Retinal pigment epithelial cell (primary cell): ENCODE measurements at regions not wholly inside any gene's neighbourhood (a gene's known extent, or its start where the extent isn't known, plus 50 kb on each side); places are given as distances from the start of the nearest gene placed in this dataset.

Source experiments
- DNase-seq: peaks from one replicate; pipeline ENCODE4 v3.0.0-alpha.2; 2010; ENCODE audit warnings: low read depth
- H3K4me3 ChIP-seq: 2 replicates; pipeline ENCODE4 v1.5.1; 2011; ENCODE audit warnings: mild to moderate bottlenecking, low read length, control low read depth, moderate library complexity
- CTCF ChIP-seq: conservative IDR thresholded peaks from 2 replicates; pipeline ENCODE4 v1.5.1; 2011; ENCODE audit warnings: low read depth, low read length, control low read depth, inconsistent platforms

- TF ChIP-seq CTCF: no peak
- H3K4me3 ChIP-seq: no peak overlapping the region
- no peak for DNase-seq
These were observed 198.1 kb downstream of the C9orf50 start for GRCh38 chr9:129422843-129423192.

DNA sequence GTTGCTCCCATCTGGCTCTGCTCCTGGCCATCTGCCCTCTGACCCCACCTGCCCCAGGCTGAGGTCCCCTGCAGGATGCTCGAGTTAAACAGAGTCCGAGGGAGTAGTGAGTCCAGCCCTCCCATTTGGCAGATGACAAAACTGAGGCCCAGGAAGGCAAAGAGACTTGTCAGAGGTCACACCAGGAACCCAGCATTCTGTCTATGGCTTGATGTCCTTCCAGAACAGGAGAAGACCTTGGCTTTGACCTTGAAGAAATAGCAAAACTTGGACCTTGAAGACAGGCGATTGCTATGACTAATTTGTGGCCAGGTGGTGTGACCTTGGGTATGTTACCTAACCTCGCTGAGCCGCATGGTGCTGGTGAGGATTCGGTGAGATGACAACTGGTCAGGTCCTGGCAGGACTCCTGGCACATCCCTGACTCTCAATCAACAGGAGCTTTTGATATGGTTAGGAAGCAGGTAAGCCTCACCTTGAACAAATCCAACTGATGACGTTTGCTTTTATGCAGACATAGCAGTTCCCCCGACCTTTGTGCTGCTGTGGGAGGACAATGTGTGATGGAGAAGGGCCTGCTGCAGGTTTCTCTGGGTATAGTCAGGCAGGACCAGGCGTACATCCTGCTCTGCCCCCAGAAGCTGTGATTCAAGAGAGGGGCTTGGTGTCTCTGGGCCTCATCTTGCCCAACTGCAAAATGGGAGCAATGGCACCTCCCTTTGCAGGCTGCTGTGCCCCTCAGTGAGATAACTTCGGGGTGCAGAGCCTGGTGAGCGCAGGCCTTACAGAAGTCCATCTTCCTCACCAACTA is 198.7 kb downstream of the C9orf50 start:
- no peak for DNase-seq
- TF ChIP-seq CTCF: no peak

GRCh38 chr9:129421371-129421770 is 199.5 kb downstream of the C9orf50 start:
- no peak overlapping the region for H3K4me3 ChIP-seq
- no peak for TF ChIP-seq CTCF
- DNase-seq: no peak

More for the DNA sequence above, 198.7 kb downstream of the C9orf50 start:
- H3K4me3 ChIP-seq: no peak overlapping the region

DNA sequence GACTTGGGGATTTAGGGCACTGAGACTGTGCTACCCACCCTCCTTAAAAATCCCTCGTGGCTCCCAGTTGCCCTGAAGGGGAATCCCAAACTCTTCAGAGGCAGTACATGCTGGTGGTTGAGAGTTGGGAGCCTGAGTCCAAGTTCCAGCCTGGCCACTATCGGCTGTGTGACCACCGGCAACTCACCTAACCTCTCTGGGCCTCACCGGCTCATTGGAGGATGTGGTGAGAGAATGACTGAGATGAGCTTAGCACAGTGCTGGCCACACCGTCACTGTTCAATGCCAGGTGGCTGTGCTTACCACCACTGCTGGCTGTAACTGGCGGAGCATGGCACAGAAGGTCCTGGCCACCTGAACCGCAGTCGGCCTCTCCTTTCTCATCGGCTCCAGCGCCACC is 200.2 kb downstream of the C9orf50 start:
- no peak overlapping the region for H3K4me3 ChIP-seq
- TF ChIP-seq CTCF: no peak
- DNase-seq: no peak

DNA sequence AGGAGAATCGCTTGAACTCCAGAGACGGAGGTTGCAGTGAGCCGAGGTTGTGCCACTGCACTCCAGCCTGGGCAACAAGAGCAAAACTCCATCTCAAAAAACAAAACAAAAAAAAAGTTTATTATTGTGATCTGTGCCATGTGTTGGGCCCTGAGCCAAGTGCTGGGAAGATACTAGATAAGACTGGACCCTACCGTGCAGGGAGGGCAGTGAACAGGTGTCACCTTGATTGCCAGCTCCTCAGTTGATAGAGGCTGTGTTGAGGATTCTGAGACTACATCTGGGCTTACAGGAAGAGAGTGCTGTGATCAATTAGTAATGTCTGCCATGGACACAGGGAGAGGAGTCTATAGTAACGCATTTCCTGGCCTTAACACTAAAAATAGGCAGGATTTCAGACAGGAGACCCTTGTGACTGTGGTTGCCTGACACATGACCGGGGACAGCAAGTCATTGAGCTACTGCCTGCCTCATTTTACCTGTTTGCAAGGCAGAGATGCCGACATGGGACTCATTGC is 201.5 kb downstream of the C9orf50 start:
- no peak overlapping the region for H3K4me3 ChIP-seq
- TF ChIP-seq CTCF: no peak
- DNase-seq: no peak

GRCh38 chr9:129418451-129418850 is 202.4 kb downstream of the C9orf50 start:
- DNase-seq: no peak
- no peak for TF ChIP-seq CTCF
- no peak overlapping the region for H3K4me3 ChIP-seq

GRCh38 chr9:129416821-129417539 is 203.9 kb downstream of the C9orf50 start:
- TF ChIP-seq CTCF: no peak
- no peak overlapping the region for H3K4me3 ChIP-seq
- no peak for DNase-seq
